ENCODE measurements at regions not wholly inside any gene's neighbourhood (a gene's known extent, or its start where the extent isn't known, plus 50 kb on each side); places are given as distances from the start of the nearest gene placed in this dataset.

DNA sequence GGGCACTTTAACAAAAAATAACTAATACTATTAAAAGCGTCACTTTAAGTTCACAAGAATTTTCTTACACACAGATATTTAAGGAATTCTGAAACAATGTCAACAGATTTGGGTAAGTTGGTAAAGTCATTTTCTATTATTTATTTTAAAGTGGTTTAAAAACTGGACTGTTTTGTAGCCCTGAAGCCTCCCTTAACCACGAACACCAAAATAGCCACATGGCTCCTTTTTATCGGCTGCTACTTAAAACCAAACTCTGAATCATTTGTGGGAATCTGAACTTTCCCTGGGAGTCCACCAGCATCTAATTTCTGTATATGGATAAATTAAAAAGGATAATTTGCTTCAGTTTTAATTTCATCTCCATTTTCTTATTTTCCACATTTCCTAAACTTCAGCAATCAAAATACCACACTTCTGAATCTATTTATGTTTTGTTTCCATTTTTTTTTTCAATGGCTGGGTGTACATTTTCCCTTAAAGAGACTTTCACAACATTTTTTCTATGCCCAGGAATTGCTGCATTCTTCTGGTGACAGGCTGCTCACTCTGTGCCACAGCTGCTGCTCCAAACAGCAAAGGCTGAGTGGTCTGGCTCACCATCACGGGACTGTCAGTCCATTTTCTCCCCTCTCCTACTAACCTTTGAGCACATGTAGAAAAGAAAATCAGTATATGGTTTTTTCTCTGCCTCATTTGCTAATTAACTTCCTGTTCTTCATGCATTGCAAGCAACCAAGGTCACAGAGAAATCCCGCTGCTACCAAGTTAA, 255.5 kb upstream of the KCNJ16 start:
- DNase-seq (ENCODE audit: low spot score) (no peak), ATAC-seq (no peak)

DNA sequence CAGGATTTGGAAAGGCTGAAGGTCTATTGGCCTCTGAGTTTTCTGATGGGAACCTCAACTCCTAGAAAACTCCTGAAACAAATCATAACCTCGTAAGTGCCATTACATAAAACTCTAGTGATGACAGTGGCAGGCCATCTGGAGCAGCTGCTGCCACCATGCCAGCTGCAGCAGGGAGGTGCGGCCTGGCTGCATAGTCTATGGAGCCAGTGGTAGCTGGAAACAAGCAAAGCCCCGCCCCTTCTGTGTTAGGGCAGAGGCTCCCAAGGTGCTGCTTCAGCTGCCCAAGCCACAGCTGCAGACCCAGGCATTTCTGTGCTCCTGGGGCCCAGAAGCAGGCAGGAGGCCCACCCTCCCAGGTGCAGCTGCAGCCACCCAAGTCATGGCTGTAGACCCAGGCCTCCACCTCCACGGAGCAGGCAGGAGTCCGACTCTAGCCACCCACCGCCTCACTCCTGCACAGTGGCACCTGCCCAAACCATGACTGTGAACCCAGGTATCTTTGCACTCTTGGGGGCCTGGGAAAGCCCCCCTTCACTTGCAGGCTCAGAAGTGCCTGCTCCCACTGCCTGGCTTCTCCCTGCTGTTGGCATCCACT, 254.1 kb upstream of the KCNJ16 start:
- DNase-seq (ENCODE audit: low spot score) (no peak), ATAC-seq (no peak)

DNA sequence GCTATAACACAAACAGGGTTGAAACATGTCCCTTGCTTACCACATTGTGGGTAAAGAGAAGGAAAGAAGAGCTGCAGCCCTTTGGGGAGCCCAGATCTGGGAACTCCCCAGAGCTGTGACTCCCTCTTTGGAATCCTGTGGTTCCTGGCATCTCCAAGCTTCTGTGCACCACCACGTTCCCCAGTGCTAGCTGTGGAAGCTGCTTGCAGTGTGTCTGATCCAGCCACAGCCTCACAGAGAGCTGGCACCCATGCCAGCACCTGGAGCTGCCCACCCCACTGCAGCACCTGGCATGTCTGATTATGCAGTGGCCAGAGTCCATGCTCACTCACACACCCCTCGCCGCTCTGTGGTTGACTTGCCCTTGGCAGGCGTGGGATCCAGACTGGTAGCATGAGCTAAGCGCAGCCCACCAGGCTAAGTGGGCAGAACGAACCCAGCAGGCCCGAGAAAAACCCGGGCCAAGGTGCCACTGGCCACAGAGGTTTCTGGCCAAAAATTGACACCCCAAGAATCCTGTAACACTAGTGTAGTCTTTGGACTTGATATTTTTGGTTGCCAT, 252.6 kb upstream of the KCNJ16 start:
- ATAC-seq (no peak), DNase-seq (ENCODE audit: low spot score) (no peak)

DNA sequence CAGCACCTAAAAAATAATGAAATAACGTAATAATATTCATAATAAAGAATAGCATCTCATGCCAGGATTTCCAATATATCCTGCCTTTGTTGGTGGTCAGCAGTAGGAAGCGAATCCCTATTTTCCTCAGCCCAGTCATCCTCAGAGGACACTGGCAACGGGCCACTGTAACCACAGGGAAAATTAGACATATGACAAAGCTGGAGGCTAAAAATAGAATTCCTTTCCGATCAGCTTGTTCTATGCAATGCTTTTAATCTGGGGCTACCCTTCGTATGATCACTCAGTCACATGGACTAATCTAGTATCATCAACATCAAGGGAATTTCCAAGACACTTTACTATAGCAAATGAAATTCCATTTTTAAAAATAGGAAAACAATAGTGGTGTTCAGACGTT, 246.9 kb upstream of the KCNJ16 start:
- DNase-seq (ENCODE audit: low spot score): no peak

DNA sequence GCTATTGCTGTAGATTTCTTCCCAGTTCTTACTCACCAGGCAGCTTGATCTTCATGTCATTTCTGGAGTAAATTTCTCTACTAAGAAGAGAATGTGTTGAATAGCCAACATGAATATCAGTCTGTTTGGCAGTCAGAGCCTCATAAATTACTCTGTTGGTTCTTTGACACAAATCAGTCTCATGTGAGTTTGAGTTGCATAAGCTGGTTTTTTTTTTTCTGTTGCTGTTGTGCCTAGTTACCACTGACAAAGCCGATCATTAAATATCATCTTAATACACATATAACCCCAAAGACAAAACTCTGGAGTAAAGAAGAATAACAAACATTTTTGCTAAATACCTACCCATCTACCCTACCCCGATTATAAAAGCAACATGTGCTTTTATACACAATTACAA, 240.5 kb upstream of the KCNJ16 start:
- DNase-seq (ENCODE audit: low spot score) (no peak), ATAC-seq (no peak)

More for the DNA sequence above, 246.9 kb upstream of the KCNJ16 start:
- ATAC-seq: no peak

DNA sequence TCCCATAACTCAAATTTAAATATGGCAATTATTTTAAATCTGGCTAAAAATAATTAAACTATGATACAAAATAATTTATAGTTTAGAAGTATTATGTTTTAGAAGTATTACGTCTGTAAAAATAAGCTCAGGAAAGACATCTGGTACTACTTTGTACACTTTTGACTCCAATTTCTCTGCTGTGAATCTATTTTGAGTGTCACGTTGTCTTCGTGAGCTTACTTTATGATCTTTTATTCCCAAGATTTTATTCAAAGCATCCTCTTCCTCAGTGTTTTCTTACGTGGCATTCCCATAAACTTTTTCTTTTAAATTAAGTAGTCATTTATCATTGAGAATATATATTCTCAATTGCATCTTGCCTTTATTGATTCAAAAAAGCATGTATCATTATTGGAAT, 223.3 kb upstream of the KCNJ16 start:
- DNase-seq (ENCODE audit: low spot score): no peak
- ATAC-seq: no peak

DNA sequence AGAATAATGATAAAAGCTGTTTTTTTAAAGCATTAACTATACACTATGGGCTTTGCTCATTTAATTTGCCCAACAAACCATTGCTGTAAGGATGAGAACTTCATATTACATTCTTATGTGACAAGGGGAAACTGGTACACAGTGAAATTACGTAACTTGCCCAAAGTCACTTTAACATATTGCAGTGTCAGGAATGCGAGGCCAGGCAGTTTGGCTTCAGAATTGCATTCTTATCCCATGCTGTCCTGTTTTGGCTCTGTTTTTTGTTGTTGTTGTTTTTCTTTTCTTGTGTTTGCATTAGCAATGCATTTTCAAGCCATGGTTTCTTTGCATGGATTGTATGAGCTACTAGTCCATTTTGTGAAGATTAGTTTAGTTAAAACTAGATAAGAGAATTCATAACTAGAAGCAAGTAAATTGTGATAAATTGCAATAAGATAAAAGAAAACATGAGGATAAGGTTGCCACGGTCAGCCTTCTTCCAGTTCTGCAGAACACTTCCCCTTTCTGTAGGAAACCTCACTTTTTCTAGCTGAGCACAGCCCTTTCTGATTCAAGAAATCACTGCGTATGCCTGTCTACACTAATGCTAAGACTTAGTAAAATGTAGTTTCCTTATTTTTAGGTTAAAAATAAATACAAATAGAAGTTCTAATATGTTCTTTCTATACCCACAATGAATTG, 221.3 kb upstream of the KCNJ16 start:
- no peak for DNase-seq (ENCODE audit: low spot score)
- ATAC-seq: no peak

DNA sequence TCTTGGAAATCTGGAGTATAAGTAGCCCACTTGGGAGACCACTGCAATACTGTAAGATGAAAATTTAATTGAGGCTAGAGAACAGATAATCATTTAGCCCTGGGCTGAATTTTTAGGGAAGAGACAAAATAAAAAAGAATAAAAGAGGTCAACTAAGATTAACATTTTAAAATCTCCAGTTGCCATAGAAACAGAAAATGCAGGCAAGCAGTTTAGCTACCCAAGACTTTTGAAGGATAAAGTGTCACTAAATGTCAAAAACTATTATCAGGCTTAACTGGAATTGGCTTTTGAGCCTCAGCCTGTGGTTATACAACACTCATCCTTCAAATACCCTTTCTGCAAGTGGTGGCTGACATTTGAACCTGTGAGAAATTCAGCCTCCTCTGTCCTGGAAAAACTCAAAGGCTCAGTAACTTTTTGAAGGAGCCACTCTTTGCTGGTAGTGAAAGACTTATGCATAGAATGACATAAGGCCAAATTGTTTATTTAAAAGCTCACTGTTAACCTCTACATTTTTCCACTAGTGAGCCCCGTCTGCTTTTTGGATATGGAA, 220.7 kb upstream of the KCNJ16 start:
- ATAC-seq (no peak), DNase-seq (ENCODE audit: low spot score) (no peak)

DNA sequence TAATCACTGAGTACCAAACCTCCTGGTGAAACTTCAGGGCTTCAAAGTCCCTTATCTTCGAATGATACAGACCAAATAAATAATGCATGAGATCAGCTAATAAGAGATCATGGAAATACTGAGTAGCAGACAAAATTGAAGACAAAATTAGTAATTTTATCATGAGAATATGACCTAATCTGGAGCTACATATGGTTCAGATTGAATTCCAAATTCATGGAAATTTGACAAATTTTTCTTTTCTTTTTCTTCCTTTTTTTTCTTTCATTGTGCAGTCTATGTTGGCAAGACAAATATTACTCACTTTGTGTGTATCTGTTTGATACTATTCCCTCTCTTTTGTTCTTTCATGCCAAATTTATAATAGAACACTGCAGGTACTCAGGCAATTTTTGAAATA, 218.1 kb upstream of the KCNJ16 start:
- DNase-seq (ENCODE audit: low spot score): no peak
- no peak for ATAC-seq

DNA sequence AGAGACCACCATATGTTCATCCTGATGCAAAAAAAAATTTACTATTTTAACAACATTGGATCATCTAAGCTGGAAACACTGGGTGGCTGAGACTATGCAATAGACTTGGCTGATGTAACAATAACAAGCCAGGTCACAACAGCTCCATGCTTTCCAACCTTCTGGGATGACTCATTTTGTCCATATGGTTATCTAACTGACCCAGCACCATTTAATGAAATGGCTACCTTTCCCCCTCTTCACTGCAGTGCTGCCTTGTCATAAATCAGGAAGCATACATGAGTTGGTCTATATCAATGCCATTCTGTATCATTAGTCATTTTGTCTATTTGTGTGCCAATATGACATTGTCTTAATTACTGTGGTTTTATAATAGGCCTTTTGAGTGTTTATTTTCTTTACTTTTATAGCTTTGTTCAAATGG, 217.6 kb upstream of the KCNJ16 start:
- no peak for DNase-seq (ENCODE audit: low spot score)
- ATAC-seq: no peak

DNA sequence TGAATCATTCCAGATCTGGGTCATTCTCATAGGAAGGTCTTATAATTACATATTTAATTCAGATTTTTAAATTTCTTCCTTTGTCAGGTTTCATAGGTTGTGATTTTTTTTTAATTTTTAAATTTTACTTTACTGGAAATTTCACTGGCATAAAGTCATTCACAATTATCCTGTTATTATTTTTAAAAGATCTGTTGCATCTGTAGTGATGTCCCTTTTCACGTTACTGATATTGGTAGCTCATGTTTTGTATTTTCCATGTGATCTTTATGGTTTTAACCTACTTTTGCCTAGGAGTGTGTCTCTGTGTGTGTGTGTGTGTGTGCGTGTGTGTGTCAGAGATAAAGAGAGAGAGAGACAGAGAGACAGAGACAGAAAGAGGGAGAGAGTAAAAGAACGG, 216.6 kb upstream of the KCNJ16 start:
- DNase-seq (ENCODE audit: low spot score): no peak
- ATAC-seq: no peak

DNA sequence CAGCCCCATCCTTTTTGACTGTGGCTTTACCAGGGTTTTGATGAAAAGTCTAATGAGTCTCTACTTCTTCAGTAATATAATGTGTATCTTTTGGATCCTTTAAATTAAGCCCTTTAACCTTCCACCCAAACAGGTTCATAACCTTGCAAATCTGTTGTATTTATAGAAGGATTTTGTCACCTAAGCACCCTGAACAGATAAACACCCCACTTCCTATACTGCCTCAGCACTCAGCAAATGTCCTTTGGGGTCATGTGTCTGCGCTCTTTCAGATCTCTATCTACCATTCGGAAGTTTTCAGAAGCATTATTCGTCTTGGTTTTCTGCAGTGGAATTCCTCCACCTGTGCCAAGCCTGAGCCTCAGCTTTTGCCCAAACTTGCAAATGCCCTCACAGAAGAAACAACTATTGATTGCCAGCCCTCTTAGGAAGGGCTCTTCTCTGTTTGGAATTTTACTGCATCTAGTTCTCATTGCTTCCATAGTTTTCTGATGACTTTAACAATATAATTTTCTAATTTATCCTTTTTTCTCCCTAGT, 214.8 kb upstream of the KCNJ16 start:
- ATAC-seq: no peak
- DNase-seq (ENCODE audit: low spot score): no peak

DNA sequence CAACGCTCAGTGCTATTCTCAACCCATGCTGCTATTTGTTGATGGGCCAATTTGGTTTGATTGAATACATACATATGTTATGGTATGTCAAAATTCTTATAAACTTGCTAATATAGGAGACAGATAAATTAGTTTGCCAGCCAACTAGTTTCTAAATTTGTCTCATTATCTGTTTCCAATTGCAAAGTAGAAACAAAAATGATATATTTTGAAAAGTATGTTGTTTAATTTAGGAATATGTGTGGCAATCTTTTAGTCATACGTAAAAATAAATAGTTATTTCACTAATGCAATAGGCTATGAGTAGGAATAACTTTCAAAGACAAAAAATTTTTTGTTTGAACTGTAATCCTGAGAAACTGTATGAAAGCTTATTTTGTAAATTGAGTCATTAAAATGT, 210.6 kb upstream of the KCNJ16 start:
- DNase-seq (ENCODE audit: low spot score) (no peak), ATAC-seq (no peak)

DNA sequence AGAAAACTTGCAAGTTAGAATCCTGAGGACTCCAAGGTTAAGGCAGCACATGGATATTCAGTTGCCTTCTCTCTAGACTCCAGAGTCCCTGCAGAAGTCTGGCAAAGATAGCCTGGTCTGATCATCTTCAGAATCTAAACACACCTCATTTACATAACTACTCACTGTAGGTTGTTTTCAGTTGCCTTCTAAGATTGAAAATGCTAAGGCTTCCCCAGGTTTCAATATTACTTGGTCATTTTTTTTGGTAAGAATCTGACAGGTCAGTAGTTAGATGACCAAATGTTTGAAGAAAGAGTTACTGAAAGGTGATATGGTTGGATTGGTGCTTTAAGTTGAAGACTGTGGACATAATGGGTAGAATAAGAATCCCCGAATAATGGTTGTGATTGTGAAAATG, 205.4 kb upstream of the KCNJ16 start:
- no peak for DNase-seq (ENCODE audit: low spot score)
- no peak for ATAC-seq

DNA sequence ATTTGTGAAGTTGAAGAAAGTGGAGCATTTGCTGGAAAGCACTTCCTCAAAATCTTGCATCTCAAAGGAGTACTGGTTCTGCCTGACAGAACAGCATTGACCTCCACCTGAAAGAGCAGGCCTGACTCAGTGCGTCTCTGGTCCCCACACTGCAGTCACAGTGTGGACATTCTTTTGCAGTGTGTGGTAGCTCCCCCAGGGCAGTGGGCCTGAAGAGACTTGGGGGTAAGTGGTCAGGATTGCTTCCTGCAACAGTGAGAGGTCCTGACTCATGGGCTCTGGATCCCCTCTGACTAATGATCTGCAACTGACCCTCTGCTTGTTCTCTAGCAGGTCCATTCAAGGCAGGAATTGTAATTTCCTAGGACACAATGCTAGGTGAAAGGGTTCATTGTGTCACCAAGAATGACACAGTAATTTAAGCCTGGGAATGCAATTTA, 204.9 kb upstream of the KCNJ16 start:
- ATAC-seq: no peak
- no peak for DNase-seq (ENCODE audit: low spot score)

DNA sequence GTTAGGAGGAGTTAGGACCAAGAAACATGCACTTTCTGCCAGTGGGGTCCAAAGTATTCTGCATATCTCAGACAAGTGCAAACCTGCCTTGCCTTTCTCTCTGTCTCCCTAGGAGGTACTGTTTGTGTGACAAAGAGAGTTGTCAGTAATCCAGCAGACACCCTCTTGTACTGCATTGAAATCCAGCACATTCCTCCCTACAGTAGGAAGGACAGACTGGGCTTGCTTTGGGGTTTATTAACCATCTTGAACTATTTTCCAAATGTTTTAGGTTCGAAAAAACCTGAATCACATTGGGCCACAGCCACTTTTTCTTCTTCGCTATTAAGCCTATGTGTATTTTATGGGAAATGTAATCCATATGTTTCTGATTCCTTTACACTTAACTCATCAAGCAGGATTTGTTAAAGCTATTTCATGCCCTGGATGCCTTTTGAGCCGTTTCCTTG, 204.2 kb upstream of the KCNJ16 start:
- DNase-seq (ENCODE audit: low spot score) (no peak), ATAC-seq (no peak)

DNA sequence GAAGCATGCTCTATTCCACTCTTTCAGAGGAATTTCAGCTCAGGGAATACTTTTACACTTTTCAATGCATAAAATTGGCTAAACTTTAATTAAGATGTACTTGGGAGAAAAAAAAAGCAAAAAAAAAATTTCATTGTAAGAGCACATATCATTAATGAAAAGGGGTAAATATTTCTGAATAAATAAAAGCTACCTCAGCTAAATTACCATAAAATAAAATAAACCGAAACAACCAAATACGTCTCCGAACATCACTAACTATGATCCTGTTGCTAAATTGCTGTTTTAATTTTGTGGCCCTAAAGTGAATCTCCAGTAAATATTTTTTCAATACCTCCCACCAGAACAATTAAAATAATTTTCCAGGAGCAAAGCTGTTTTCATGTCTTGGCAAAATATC, 203.7 kb upstream of the KCNJ16 start:
- no peak for DNase-seq (ENCODE audit: low spot score)
- ATAC-seq: no peak

DNA sequence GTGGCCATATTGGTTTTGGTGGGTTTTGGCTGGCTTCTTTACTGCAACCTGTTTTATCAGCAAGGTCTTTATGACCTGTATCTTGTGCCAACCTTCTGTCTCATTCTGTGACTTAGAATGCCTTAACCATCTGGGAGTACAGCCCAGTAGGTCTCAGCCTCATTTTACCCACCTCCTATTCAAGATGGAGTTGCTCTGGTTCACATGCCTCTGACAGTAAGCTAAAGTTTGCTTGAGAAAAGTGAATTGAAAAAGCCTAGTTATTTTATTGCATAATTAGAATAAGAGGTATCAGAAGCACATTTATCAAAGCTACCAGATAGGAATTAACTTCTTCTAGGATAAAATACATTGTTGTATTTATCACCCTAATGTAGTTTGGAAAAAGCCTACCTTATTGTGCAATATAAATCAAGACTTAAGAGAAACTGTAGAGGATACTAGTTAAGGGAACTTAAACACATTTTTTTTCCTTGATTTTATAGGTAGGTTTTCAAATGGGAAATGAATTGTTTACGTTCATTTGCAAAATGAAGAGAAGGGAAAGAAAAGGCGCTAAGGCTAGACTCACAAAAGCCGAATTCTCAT, 202.3 kb upstream of the KCNJ16 start:
- no peak for DNase-seq (ENCODE audit: low spot score)
- no peak for ATAC-seq

DNA sequence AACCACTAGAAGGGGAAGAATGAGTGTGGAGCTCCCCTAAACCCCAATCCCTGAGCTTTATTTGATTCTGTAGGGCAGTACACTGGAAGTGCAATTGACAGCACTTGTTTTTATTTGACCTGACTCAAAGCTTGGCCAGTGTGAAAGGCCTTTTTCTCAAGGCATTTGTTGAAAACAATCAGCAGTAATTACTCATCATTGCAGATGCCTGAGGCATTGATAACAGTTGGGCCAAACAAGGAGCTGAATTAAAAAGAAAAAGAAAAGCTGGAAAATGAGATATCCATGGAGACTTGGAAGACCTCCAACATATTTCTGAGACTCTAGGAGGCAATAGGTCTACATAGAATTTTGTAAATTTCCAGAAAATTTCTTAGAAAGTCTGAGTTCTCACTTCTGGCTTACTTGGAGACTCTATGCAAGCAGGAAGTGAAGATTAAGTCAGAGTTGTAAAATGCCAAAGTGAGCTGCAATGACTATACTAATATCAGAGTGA, 200.8 kb upstream of the KCNJ16 start:
- no peak for DNase-seq (ENCODE audit: low spot score)
- no peak for ATAC-seq

DNA sequence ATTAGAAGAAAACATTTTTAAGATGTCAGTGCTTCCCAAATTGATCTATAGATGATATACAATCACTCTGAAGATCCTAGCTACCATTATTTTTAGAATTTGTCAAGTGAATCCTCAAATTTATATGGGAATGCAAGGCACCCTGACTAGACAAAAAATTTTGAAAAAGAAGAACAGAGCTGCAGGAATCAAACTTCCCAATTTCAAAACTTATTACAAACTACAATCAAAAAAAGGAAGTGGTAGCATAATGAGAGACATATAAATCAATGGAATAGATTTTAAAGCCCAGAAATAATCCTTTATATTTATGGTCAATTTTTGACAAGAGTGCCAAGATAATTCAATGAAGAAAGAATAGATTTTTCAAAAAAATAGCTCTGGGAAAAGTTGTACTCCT, 198.3 kb upstream of the KCNJ16 start:
- no peak for ATAC-seq
- DNase-seq (ENCODE audit: low spot score): no peak

DNA sequence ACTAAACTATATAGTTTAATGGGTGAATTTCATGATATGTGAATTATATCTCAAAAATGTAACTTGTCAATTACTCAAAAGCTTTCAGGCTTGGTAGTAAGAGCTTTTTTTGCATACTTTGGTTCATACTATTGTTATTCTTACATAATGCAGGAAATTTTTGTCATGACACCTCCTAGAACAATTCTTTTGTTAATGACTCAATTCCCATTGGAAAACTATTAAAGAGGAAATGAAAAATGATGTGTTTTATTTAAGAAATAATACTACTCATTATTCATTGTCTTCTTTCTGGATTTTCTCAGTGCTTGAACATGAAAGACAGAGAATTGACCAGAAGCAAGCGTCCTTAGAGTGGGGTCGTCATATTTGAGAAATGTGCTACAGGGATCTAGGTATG, 196.4 kb upstream of the KCNJ16 start:
- DNase-seq (ENCODE audit: low spot score) (no peak), ATAC-seq (no peak)

Data from left lobe of liver (tissue), 2 donors.